ENCODE measurements at regions not wholly inside any gene's neighbourhood (a gene's known extent, or its start where the extent isn't known, plus 50 kb on each side); places are given as distances from the start of the nearest gene placed in this dataset.
"Not testable (repeated sequence)": the region's sequence is repeated elsewhere in the genome, so short reads cannot be mapped to it uniquely, and the experiment has no call there.

DNA sequence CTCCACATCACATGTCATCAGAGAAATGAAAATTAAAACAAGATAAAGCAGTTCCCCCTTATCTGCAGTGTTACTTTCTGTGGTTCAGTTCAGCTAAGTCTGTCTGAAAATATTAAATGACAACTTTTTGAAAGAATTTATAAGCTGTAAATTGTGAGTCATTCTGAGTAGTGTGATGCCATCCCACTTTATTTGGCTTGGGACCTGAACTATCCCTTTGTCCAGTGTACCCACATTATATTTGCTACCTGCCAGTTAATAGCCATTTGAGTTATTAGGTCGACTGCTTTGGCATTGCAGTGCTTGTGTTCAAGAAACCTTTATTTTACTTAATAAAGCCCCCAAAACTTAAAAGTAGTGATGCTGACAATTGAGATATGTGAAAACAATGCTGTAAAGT lies 804.2 kb downstream of the ANKRD7 start:
- DNase-seq (ENCODE audit: low read depth): no peak

GRCh38 chr7:119032136-119032535 lies 807.6 kb downstream of the ANKRD7 start:
- H3K4me3 ChIP-seq (ENCODE audit: low read depth, low read length); DNase-seq (ENCODE audit: low read depth): not testable (repeated sequence)

More for the DNA sequence above, 804.2 kb downstream of the ANKRD7 start:
- TF ChIP-seq, protein P1, sequence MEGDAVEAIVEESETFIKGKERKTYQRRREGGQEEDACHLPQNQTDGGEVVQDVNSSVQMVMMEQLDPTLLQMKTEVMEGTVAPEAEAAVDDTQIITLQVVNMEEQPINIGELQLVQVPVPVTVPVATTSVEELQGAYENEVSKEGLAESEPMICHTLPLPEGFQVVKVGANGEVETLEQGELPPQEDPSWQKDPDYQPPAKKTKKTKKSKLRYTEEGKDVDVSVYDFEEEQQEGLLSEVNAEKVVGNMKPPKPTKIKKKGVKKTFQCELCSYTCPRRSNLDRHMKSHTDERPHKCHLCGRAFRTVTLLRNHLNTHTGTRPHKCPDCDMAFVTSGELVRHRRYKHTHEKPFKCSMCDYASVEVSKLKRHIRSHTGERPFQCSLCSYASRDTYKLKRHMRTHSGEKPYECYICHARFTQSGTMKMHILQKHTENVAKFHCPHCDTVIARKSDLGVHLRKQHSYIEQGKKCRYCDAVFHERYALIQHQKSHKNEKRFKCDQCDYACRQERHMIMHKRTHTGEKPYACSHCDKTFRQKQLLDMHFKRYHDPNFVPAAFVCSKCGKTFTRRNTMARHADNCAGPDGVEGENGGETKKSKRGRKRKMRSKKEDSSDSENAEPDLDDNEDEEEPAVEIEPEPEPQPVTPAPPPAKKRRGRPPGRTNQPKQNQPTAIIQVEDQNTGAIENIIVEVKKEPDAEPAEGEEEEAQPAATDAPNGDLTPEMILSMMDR (conservative IDR thresholded peaks at IDR 0.05; ENCODE audit: low read depth, low read length): no peak
- H3K4me3 ChIP-seq (ENCODE audit: low read depth, low read length): no peak overlapping the region

DNA sequence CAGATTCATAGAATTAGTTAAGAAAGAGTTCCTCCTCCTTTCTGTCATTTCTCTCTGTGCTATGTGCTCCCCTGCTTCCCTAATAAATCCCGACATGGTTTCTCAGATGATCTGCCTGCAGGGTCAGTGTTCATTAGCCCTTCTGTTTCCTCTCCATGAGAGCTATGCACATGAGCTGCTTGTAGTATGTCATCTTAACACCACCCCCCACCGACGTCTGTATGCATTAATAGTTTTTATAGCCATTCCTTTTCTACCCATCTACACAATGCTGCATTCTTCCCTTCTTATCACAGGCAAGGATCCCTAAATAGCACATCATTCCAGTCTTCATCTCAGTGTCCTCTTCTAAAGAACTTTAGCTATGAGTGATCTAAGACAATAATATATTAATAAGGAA lies 809.1 kb downstream of the ANKRD7 start:
- no peak for DNase-seq (ENCODE audit: low read depth)
- TF ChIP-seq, protein P1 (conservative IDR thresholded peaks at IDR 0.05; ENCODE audit: low read depth, low read length): no peak

GRCh38 chr7:119037941-119038340 lies 813.4 kb downstream of the ANKRD7 start:
- no peak for DNase-seq (ENCODE audit: low read depth)
- TF ChIP-seq, protein P1 (conservative IDR thresholded peaks at IDR 0.05; ENCODE audit: low read depth, low read length): no peak
- no peak overlapping the region for H3K4me3 ChIP-seq (ENCODE audit: low read depth, low read length)

More for the DNA sequence above, 809.1 kb downstream of the ANKRD7 start:
- H3K4me3 ChIP-seq (ENCODE audit: low read depth, low read length): no peak overlapping the region

DNA sequence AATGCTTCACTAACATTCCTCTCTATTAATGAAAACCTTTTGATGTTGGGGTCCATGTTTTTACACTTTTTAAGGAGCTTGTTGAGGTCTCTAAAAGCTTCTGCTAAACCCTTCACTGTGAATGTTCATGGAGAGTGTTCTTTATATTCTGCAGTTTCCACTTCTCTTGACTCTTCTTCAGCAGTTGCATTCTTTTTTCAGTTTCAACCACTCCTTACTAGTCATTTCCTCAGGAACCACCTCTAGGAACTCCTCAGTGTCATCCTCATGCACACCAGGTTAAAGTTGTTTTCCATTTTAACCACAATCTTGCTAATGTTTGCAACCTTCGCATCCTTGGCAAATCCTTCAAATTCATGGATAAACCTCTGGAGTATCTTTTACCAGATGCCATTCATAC lies 821.6 kb downstream of the ANKRD7 start:
- H3K4me3 ChIP-seq (ENCODE audit: low read depth, low read length): no peak overlapping the region
- TF ChIP-seq, protein P1 (conservative IDR thresholded peaks at IDR 0.05; ENCODE audit: low read depth, low read length): no peak
- no peak for DNase-seq (ENCODE audit: low read depth)

- DNase-seq (ENCODE audit: low read depth): no peak
- H3K4me3 ChIP-seq (ENCODE audit: low read depth, low read length): no peak overlapping the region
- TF ChIP-seq, protein P1 (conservative IDR thresholded peaks at IDR 0.05; ENCODE audit: low read depth, low read length): no peak
Measured at GRCh38 chr7:119065966-119066365, 841.5 kb downstream of the ANKRD7 start.

DNA sequence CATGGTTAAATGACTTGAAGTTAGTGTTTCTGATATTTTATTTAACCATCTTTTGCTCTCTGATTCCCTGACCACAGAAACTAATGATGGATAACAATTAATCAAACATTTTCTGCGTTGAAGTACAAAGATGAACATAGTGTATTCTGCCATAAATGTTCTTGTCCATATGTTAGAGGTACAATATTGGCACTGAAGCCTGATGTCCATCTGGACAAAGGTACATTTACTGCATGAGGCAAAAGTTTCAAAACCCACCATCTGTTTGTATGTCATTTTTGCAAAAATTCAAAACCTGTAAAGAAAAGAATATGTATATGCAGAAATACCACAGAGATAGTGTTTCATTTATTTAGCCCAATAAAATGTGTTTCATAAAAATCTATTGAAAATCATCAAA lies 861.5 kb downstream of the ANKRD7 start:
- TF ChIP-seq, protein P1 (conservative IDR thresholded peaks at IDR 0.05; ENCODE audit: low read depth, low read length): no peak
- H3K4me3 ChIP-seq (ENCODE audit: low read depth, low read length): no peak overlapping the region
- no peak for DNase-seq (ENCODE audit: low read depth)

- DNase-seq (ENCODE audit: low read depth): peak; percentile 0
- TF ChIP-seq, protein P1 (conservative IDR thresholded peaks at IDR 0.05; ENCODE audit: low read depth, low read length): no peak
- no peak overlapping the region for H3K4me3 ChIP-seq (ENCODE audit: low read depth, low read length)
Measured at GRCh38 chr7:119090851-119091250, 866.3 kb downstream of the ANKRD7 start.

All from choroid plexus epithelial cell (primary cell).